Keratinocyte (primary cell): ENCODE measurements at regions not wholly inside any gene's neighbourhood (a gene's known extent, or its start where the extent isn't known, plus 50 kb on each side); places are given as distances from the start of the nearest gene placed in this dataset.
"Not testable (repeated sequence)": the region's sequence is repeated elsewhere in the genome, so short reads cannot be mapped to it uniquely, and the experiment has no call there.

Source experiments
- DNase-seq: peaks from one replicate; pipeline ENCODE4 v3.0.0-alpha.2; 2011; ENCODE audit warnings: low read depth, missing footprints, low spot score
- FAIRE-seq: peaks from 2 replicates; lab custom pipeline; 2011; peaks lifted over from hg19 to GRCh38; lab: Jason Lieb, UNC
- H2AFZ ChIP-seq: 2 replicates; pipeline ENCODE4 v1.6.0; 2012; ENCODE audit warnings: low read length, control low read depth, inconsistent platforms; ENCODE audit not compliant: control insufficient read depth
- H3K27ac ChIP-seq: 2 replicates; pipeline ENCODE4 v1.5.1; 2011; ENCODE audit warnings: low read length; ENCODE audit not compliant: control insufficient read depth, insufficient read depth
- H3K27me3 ChIP-seq: 3 replicates; pipeline ENCODE4 v1.6.0; 2011; ENCODE audit warnings: low read length; ENCODE audit not compliant: control insufficient read depth, insufficient read depth; ENCODE audit errors: extremely low read depth
- H3K36me3 ChIP-seq, 2 experiments: 2 replicates in 1 of 2; 3 replicates in 1 of 2; pipeline ENCODE4 v1.5.1; 2011; ENCODE audit warnings: low read length in 2 of 2, mild to moderate bottlenecking in 1 of 2; ENCODE audit not compliant: control insufficient read depth in 2 of 2, insufficient read depth in 2 of 2; ENCODE audit errors: extremely low read depth in 1 of 2
- H3K4me1 ChIP-seq: 3 replicates; pipeline ENCODE4 v1.5.1; 2011; ENCODE audit warnings: low read length; ENCODE audit not compliant: control insufficient read depth, insufficient read depth; ENCODE audit errors: extremely low read depth
- H3K4me2 ChIP-seq: 3 replicates; pipeline ENCODE4 v1.6.0; 2011; ENCODE audit warnings: low read depth, low read length; ENCODE audit not compliant: control insufficient read depth, insufficient read depth; ENCODE audit errors: extremely low read depth
- H3K4me3 ChIP-seq, 3 experiments: fragments of 200-600 bp in 1 of 3; sonication (generic) in 1 of 3; 2 replicates in 2 of 3; 3 replicates in 1 of 3; pipeline ENCODE4 v1.5.1; 2011 to 2016; ENCODE audit warnings: low read length in 3 of 3, mild to moderate bottlenecking in 3 of 3, control low read depth in 2 of 3, inconsistent platforms in 1 of 3, low read depth in 1 of 3, mixed read lengths in 1 of 3, mixed run types in 1 of 3, moderate library complexity in 1 of 3; ENCODE audit not compliant: control insufficient read depth in 2 of 3, insufficient read depth in 2 of 3; ENCODE audit errors: extremely low read depth in 1 of 3
- H3K79me2 ChIP-seq: 2 replicates; pipeline ENCODE4 v1.6.0; 2012; ENCODE audit warnings: low read length; ENCODE audit not compliant: control insufficient read depth, insufficient read depth
- H3K9ac ChIP-seq: 3 replicates; pipeline ENCODE4 v1.6.0; 2011; ENCODE audit warnings: low read length; ENCODE audit not compliant: control insufficient read depth, insufficient read depth; ENCODE audit errors: extremely low read depth
- H3K9me1 ChIP-seq: 3 replicates; pipeline ENCODE4 v1.6.0; 2011; ENCODE audit warnings: low read length; ENCODE audit not compliant: control insufficient read depth, insufficient read depth; ENCODE audit errors: extremely low read depth
- H3K9me3 ChIP-seq: 2 replicates; pipeline ENCODE4 v1.5.1; 2012; ENCODE audit warnings: low read depth, low read length; ENCODE audit not compliant: control insufficient read depth
- H4K20me1 ChIP-seq: 3 replicates; pipeline ENCODE4 v1.6.0; 2011; ENCODE audit warnings: low read length; ENCODE audit not compliant: control insufficient read depth, insufficient read depth; ENCODE audit errors: extremely low read depth
- EZH2 ChIP-seq: IDR thresholded peaks from one replicate; pipeline ENCODE4 v1.6.1; 2012; ENCODE audit warnings: inconsistent platforms, mild to moderate bottlenecking, low read length, moderate library complexity
- dilution Hi-C: fragments of 300-500 bp; cut with MboI; formaldehyde crosslinking; loops from one replicate; pipeline ENCODE4 v1.7.0; 2020; ENCODE audit warnings: low sequenced_read_pairs; ENCODE audit not compliant: extremely low pct_ligation_motif_present
- TF ChIP-seq, protein P1 (sequence below), 3 experiments: IDR thresholded peaks in 1 of 3; conservative IDR thresholded peaks in 1 of 3; optimal IDR thresholded peaks in 1 of 3; 2 replicates in 2 of 3; 3 replicates in 1 of 3; pipeline versions ENCODE3 to v1.5.1; 2011; ENCODE audit warnings: low read length in 3 of 3, mild to moderate bottlenecking in 3 of 3, moderate library complexity in 2 of 3, control low read depth in 1 of 3, inconsistent platforms in 1 of 3; ENCODE audit not compliant: insufficient read depth in 2 of 3; ENCODE audit errors: extremely low read depth in 1 of 3

DNA sequence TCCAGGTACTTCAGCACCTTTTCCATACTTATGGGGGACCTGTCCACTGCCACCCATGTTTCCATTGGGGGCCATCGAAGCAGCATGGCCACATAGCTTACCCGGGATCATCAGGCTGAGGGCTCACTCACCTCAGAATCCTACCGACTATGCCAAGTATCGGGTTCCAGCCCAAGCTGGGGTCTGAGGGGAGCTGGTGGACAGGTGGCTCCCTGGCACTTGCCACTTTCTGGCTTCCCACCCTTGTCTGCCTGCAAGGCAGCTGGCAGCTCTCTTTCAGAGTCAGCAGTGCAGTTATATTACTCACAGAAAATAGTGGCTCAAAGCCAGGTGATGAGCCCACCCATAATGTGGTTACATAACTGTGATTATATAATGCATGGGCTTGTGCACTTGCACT lies 1153.8 kb downstream of the STIM2 start:
- H4K20me1 ChIP-seq, result no peaks in the 10 kb centered on the region
- dilution Hi-C loops, result no loop called here
- DNase-seq, result no peak

DNA sequence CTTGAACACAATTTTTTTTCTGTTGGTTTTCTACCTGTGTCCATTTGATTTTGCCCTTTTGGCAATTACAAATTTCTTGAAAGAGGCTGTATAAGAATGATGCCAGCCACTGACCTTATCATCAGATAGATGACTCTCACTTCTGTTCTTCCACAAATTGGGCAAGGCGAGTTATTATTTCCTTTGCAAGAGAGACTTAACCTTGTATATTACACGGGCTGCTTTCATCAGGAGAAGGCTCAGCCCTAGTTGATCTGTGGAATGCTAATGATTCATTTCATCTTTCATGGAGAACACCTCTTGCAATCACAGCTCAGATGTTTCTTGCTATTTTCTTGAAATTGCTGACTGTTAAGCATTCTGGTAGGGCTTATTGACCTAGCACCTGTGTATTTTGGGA lies 1155.4 kb downstream of the STIM2 start:
- Histone ChIP-seq H3K9me3 (no peaks in the 10 kb centered on the region), H3K79me2 (no peaks in the 10 kb centered on the region), H3K36me3 (no peaks in the 10 kb centered on the region), H3K4me3 (no peak overlapping the region), H3K4me2 (no peak overlapping the region), H3K27ac (no peak overlapping the region), H4K20me1 (no peaks in the 10 kb centered on the region), H3K9ac (no peak overlapping the region), H2AFZ (no peak overlapping the region), H3K4me1 (no peaks in the 10 kb centered on the region), H3K27me3 (no peaks in the 10 kb centered on the region), H3K9me1 (no peaks in the 10 kb centered on the region)
- TF ChIP-seq, protein P1, sequence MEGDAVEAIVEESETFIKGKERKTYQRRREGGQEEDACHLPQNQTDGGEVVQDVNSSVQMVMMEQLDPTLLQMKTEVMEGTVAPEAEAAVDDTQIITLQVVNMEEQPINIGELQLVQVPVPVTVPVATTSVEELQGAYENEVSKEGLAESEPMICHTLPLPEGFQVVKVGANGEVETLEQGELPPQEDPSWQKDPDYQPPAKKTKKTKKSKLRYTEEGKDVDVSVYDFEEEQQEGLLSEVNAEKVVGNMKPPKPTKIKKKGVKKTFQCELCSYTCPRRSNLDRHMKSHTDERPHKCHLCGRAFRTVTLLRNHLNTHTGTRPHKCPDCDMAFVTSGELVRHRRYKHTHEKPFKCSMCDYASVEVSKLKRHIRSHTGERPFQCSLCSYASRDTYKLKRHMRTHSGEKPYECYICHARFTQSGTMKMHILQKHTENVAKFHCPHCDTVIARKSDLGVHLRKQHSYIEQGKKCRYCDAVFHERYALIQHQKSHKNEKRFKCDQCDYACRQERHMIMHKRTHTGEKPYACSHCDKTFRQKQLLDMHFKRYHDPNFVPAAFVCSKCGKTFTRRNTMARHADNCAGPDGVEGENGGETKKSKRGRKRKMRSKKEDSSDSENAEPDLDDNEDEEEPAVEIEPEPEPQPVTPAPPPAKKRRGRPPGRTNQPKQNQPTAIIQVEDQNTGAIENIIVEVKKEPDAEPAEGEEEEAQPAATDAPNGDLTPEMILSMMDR (optimal IDR thresholded peaks at IDR 0.05 in 1 of 3, IDR thresholded peaks at IDR 0.05 in 1 of 3, conservative IDR thresholded peaks at IDR 0.05 in 1 of 3; ENCODE audit: extremely low read depth in 1 of 3, insufficient read depth in 2 of 3, low read length in 3 of 3), result no peak
- TF ChIP-seq EZH2, result no peak
- dilution Hi-C loops, result no loop called here
- no peak for DNase-seq
- no peak for FAIRE-seq

More for the DNA sequence above, 1153.8 kb downstream of the STIM2 start:
- TF ChIP-seq, protein P1 (optimal IDR thresholded peaks at IDR 0.05 in 1 of 3, IDR thresholded peaks at IDR 0.05 in 1 of 3, conservative IDR thresholded peaks at IDR 0.05 in 1 of 3; ENCODE audit: extremely low read depth in 1 of 3, insufficient read depth in 2 of 3, low read length in 3 of 3), result no peak
- no peak for TF ChIP-seq EZH2
- Histone ChIP-seq H3K36me3 (no peaks in the 10 kb centered on the region), H3K27ac (no peak overlapping the region), H3K27me3 (no peaks in the 10 kb centered on the region), H3K9me3 (no peaks in the 10 kb centered on the region), H3K9me1 (no peaks in the 10 kb centered on the region), H3K4me2 (no peak overlapping the region), H3K79me2 (no peaks in the 10 kb centered on the region), H3K9ac (no peak overlapping the region), H3K4me1 (no peaks in the 10 kb centered on the region), H2AFZ (no peak overlapping the region), H3K4me3 (no peak overlapping the region)
- FAIRE-seq, result no peak

DNA sequence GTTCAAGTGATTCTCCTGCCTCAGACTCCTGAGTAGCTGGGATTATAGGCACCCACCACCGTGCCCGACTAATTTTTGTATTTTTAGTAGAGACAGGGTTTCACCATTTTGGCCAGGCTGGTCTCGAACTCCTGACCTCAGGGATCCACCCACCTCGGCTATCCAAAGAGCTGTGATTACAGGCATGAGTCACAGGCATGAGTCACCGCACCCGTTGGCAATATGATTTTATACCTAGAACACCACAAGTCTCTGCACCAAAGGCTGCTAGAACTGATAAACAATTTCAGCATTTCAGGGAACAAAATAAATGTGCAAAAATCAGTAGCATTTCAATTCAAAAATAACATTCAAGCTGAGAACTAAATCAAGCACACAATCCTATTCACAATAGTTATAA lies 1177.6 kb downstream of the STIM2 start:
- DNase-seq, H3K9ac ChIP-seq, H3K9me1 ChIP-seq, FAIRE-seq, H3K4me2 ChIP-seq, H3K4me1 ChIP-seq, dilution Hi-C loops, H3K27me3 ChIP-seq, H3K36me3 ChIP-seq, H3K4me3 ChIP-seq, H2AFZ ChIP-seq, H3K79me2 ChIP-seq, H3K27ac ChIP-seq, H4K20me1 ChIP-seq, H3K9me3 ChIP-seq: not testable (repeated sequence)
